ENCODE measurements at regions not wholly inside any gene's neighbourhood (a gene's known extent, or its start where the extent isn't known, plus 50 kb on each side); places are given as distances from the start of the nearest gene placed in this dataset.

DNA sequence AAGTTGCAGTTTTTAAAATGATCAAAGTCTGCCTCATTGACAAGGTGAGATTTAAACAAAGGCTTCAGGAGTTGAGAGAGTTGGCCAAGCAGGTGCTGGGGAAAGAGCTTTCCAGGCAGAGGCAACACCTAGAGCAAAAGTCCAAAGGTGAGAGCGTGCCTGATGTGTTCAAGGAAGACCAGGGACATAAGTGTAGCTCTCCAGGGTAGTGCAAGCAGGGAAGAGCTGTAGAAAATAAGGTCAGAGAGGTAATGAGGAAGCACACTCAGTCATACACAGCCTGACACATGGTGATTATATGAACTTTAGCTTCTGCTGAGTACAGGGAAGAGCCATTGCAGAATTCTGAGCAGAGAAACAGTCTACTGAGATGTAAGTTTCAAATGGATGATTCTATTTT lies 265.0 kb upstream of the NWD2 start:
- TF ChIP-seq CTCF (IDR thresholded peaks at IDR 0.05) (no peak), POLR2A (IDR thresholded peaks at IDR 0.05) (no peak)
